ENCODE measurements at regions not wholly inside any gene's neighbourhood (a gene's known extent, or its start where the extent isn't known, plus 50 kb on each side); places are given as distances from the start of the nearest gene placed in this dataset.

DNA sequence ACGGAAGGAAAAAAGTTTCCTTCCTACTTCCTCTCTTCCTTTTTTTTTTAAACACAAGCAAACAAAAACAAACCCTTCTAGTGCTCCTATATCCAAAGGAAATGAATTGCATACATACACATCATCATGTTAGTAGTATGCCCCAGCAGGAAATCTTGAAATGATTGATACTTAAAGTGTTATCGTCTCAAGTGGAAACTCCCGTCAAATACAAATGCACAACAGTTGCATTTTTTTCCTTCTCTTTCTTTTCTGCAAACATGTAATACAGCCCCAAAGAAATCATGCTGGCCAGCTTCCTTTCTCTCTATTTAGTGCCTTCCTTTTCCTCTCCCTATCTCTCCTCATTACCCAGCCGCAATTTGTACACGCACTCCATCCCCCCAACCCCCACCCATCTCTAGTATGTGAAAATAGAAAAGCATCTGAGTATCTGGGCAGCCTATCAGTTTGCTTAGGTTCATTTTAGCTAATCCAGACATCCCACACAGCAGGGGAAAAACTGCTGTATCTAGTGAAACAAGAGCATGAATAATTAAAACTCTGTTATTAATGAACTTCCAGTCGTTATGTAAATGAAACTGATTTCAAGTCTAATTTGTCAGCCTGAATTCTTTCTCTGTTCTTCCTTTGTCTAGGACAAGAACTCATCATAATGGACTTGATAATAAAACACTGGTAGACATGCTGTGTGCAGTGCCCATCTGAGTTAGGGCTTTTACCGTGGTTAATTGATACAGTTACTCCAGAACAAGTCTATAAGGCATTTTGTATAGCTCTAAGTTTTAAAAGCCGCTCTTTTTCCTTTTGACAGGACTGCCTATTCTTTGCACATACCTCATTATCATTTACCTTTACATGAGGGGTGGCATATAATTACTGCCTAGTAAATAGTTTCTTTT lies 336.5 kb upstream of the ADGRL2 start:
- Histone ChIP-seq H3K27ac (no peak overlapping the region), H3K4me3 (no peak overlapping the region), H3K27me3 (replicated peaks; ENCODE audit: insufficient read depth) (no peaks in the 10 kb centered on the region), H3K4me1 (ENCODE audit: control insufficient read depth in 1 of 2, low read depth in 2 of 2) (no peaks in the 10 kb centered on the region), H3K36me3 (no peaks in the 10 kb centered on the region), H3K9me3 (no peaks in the 10 kb centered on the region)
- ATAC-seq (ENCODE audit: insufficient number of reproducible peaks, low FRiP score, low read depth) (no peak), DNase-seq (ENCODE audit: low spot score) (no peak)
- TF ChIP-seq, protein P1, sequence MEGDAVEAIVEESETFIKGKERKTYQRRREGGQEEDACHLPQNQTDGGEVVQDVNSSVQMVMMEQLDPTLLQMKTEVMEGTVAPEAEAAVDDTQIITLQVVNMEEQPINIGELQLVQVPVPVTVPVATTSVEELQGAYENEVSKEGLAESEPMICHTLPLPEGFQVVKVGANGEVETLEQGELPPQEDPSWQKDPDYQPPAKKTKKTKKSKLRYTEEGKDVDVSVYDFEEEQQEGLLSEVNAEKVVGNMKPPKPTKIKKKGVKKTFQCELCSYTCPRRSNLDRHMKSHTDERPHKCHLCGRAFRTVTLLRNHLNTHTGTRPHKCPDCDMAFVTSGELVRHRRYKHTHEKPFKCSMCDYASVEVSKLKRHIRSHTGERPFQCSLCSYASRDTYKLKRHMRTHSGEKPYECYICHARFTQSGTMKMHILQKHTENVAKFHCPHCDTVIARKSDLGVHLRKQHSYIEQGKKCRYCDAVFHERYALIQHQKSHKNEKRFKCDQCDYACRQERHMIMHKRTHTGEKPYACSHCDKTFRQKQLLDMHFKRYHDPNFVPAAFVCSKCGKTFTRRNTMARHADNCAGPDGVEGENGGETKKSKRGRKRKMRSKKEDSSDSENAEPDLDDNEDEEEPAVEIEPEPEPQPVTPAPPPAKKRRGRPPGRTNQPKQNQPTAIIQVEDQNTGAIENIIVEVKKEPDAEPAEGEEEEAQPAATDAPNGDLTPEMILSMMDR (IDR thresholded peaks at IDR 0.05), result no peak

DNA sequence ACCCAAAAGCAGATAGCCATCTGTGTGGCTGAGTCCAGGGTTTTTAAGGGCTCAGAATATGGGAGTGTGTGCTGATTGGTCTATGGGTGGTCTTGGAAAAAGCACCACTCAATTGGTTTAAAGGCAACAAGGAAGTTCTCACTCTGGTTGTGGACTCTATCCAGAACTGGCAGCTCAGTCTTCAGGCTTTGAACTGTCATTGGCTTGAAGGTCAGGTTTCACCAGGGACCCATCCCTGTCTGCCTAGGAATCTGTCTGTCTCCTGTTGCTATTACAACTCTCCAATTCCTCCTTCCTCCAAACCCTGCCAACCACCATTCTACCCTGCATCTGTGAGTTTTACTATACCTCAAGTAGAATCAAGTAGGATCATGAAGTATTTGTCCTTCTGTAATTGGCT lies 341.7 kb upstream of the ADGRL2 start:
- Histone ChIP-seq H3K27me3 (replicated peaks; ENCODE audit: insufficient read depth) (no peaks in the 10 kb centered on the region), H3K9me3 (no peaks in the 10 kb centered on the region), H3K4me3 (no peak overlapping the region), H3K4me1 (ENCODE audit: control insufficient read depth in 1 of 2, low read depth in 2 of 2) (no peaks in the 10 kb centered on the region), H3K27ac (no peak overlapping the region), H3K36me3 (no peaks in the 10 kb centered on the region)
- TF ChIP-seq, protein P1 (IDR thresholded peaks at IDR 0.05), result no peak
- DNase-seq (ENCODE audit: low spot score) (no peak), ATAC-seq (ENCODE audit: insufficient number of reproducible peaks, low FRiP score, low read depth) (no peak)

DNA sequence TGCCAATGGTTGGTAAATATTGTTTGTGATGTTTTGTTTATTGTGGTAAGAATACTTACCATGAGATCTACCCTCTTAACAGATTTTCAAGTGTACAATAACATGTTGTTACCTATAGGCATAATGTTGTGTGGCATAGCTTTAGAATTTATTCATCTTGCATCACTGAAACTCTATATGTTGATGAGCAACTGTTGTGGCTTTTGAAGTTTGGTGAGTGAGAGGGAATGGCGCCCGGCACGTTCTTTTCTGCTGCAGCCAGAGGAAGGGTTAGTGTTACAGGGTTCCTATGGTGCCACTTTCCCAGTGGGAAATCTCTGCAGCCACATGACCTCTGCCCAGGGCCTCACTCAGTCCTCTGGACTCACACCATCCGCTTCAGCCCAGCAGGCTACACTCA lies 342.5 kb upstream of the ADGRL2 start:
- ATAC-seq (ENCODE audit: insufficient number of reproducible peaks, low FRiP score, low read depth) (no peak), DNase-seq (ENCODE audit: low spot score) (no peak)
- no peak overlapping the region for H3K4me3 ChIP-seq
- no peaks in the 10 kb centered on the region for H3K36me3 ChIP-seq
- H3K9me3 ChIP-seq, result no peaks in the 10 kb centered on the region
- no peaks in the 10 kb centered on the region for H3K27me3 ChIP-seq (replicated peaks; ENCODE audit: insufficient read depth)
- TF ChIP-seq, protein P1 (IDR thresholded peaks at IDR 0.05), result no peak
- H3K4me1 ChIP-seq (ENCODE audit: control insufficient read depth in 1 of 2, low read depth in 2 of 2), result no peaks in the 10 kb centered on the region
- no peak overlapping the region for H3K27ac ChIP-seq

DNA sequence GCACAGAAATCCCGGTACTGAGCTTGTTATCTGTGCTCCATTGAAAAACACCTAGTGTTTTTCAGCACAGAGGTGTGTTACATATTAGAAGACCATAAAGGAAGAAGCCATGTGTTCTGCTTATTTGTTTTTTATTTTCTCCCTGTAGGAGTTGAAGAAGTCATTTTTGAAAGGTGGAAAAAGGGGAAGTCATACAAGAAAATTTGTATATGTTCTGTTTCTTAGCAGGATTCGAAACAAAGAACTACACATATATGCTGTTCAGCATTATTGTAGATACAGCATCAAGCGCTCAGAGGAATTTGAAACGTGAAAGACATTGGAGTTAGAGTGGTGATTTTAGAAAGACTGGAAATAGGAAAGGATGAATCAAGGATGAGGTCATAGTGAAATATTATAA lies 345.3 kb upstream of the ADGRL2 start:
- TF ChIP-seq, protein P1 (IDR thresholded peaks at IDR 0.05), result no peak
- no peaks in the 10 kb centered on the region for H3K27me3 ChIP-seq (replicated peaks; ENCODE audit: insufficient read depth)
- DNase-seq (ENCODE audit: low spot score), result no peak
- H3K36me3 ChIP-seq, result no peaks in the 10 kb centered on the region
- H3K9me3 ChIP-seq, result no peaks in the 10 kb centered on the region
- H3K4me3 ChIP-seq, result no peak overlapping the region
- H3K27ac ChIP-seq, result no peak overlapping the region
- no peak for ATAC-seq (ENCODE audit: insufficient number of reproducible peaks, low FRiP score, low read depth)
- no peaks in the 10 kb centered on the region for H3K4me1 ChIP-seq (ENCODE audit: control insufficient read depth in 1 of 2, low read depth in 2 of 2)

DNA sequence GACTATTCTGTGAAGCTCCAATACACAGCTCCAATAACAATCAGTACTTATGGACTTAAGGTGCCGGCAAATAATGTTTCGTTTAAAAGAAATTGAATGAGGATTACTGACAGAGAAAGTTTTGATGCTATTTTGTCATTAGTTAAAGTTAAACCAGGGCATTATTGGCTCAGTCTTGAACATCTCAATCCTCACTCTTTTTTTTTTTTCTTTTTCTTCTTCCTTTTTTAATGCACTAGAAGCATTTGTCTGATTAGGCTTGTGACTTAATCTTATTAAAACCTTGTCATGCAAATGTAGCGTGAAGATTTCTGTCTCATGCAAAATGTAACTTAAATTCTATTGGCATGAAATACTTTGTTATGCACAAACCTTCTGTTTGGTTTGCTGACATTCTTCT lies 346.8 kb upstream of the ADGRL2 start:
- DNase-seq (ENCODE audit: low spot score) (no peak), ATAC-seq (ENCODE audit: insufficient number of reproducible peaks, low FRiP score, low read depth) (no peak)
- no peak overlapping the region for H3K27ac ChIP-seq
- H3K27me3 ChIP-seq (replicated peaks; ENCODE audit: insufficient read depth), result no peaks in the 10 kb centered on the region
- TF ChIP-seq, protein P1 (IDR thresholded peaks at IDR 0.05), result no peak
- H3K9me3 ChIP-seq, result no peaks in the 10 kb centered on the region
- H3K4me1 ChIP-seq (ENCODE audit: control insufficient read depth in 1 of 2, low read depth in 2 of 2), result no peaks in the 10 kb centered on the region
- no peaks in the 10 kb centered on the region for H3K36me3 ChIP-seq
- no peak overlapping the region for H3K4me3 ChIP-seq
